Sigmoid colon (tissue), 3 donors: ENCODE measurements at regions not wholly inside any gene's neighbourhood (a gene's known extent, or its start where the extent isn't known, plus 50 kb on each side); places are given as distances from the start of the nearest gene placed in this dataset.

Experiments
- CTCF ChIP-seq, 4 experiments: fragments of 450-650 bp in 3 of 4; fragments of 200-600 bp in 1 of 4; IDR thresholded peaks; one replicate each; pipeline ENCODE4 v1.5.1; 2016 to 2019; ENCODE audit warnings: antibody characterized with exemption in 4 of 4, mild to moderate bottlenecking in 3 of 4, moderate library complexity in 2 of 4
- POLR2A ChIP-seq, 2 donors: fragments of 450-650 bp; IDR thresholded peaks; one replicate each; pipeline ENCODE4 v1.6.1; 2016; ENCODE audit warnings: antibody characterized with exemption in 2 of 2, mild to moderate bottlenecking in 2 of 2, moderate library complexity in 2 of 2

GRCh38 chr6:15796844-15797243 lies 134.0 kb upstream of the DTNBP1 start:
- no peak for TF ChIP-seq CTCF (IDR thresholded peaks at IDR 0.05)
- TF ChIP-seq POLR2A (IDR thresholded peaks at IDR 0.05), result no peak
